DOHH2 (cell line): ENCODE measurements at regions not wholly inside any gene's neighbourhood (a gene's known extent, or its start where the extent isn't known, plus 50 kb on each side); places are given as distances from the start of the nearest gene placed in this dataset.

Experiments used
- H3F3A ChIP-seq: fragments of 200-600 bp; sonication (generic), shearing (Covaris generic); 2 replicates; pipeline ENCODE4 v1.6.0; 2016; ENCODE audit warnings: antibody characterized with exemption, mild to moderate bottlenecking; ENCODE audit not compliant: control insufficient read depth, insufficient read depth
- H3K27ac ChIP-seq: fragments of 200-600 bp; sonication (generic); 2 replicates; pipeline ENCODE4 v1.5.1; 2014; ENCODE audit warnings: low read depth, mild to moderate bottlenecking, low read length, moderate library complexity
- H3K27me3 ChIP-seq: fragments of 200-600 bp; sonication (generic); 2 replicates; pipeline ENCODE4 v1.6.1; 2014; ENCODE audit warnings: mild to moderate bottlenecking, low read length, mixed read lengths; ENCODE audit not compliant: control insufficient read depth
- H3K36me3 ChIP-seq: fragments of 200-600 bp; sonication (generic); 2 replicates; pipeline ENCODE4 v1.6.1; 2014; ENCODE audit warnings: mild to moderate bottlenecking, low read length, moderate library complexity, mixed read lengths; ENCODE audit not compliant: control insufficient read depth
- H3K4me1 ChIP-seq: fragments of 200-600 bp; sonication (generic); 2 replicates; pipeline ENCODE4 v1.6.1; 2014; ENCODE audit warnings: mild to moderate bottlenecking, low read length, mixed read lengths; ENCODE audit not compliant: control insufficient read depth
- H3K4me2 ChIP-seq: fragments of 200-600 bp; sonication (generic); 2 replicates; pipeline ENCODE4 v1.6.0; 2014; ENCODE audit warnings: mild to moderate bottlenecking, low read length, moderate library complexity
- H3K4me3 ChIP-seq: fragments of 200-600 bp; sonication (generic); 2 replicates; pipeline ENCODE4 v1.5.1; 2014; ENCODE audit warnings: mild to moderate bottlenecking, low read length, mixed read lengths
- H3K79me2 ChIP-seq: fragments of 200-600 bp; sonication (generic); 2 replicates; pipeline ENCODE4 v1.6.1; 2014; ENCODE audit warnings: mild to moderate bottlenecking, low read length, mixed read lengths; ENCODE audit not compliant: control insufficient read depth
- H3K9me2 ChIP-seq: fragments of 200-600 bp; sonication (generic); replicated peaks from 2 replicates; pipeline ENCODE4 v1.6.1; 2014; ENCODE audit warnings: mild to moderate bottlenecking, low read length, mixed read lengths; ENCODE audit not compliant: control insufficient read depth
- H3K9me3 ChIP-seq: fragments of 200-600 bp; sonication (generic); 2 replicates; pipeline ENCODE4 v1.6.1; 2014; ENCODE audit warnings: antibody characterized with exemption, low read length, mixed read lengths; ENCODE audit not compliant: control insufficient read depth, insufficient read depth
- H4K20me1 ChIP-seq: fragments of 200-600 bp; sonication (generic); 2 replicates; pipeline ENCODE4 v1.6.0; 2014; ENCODE audit warnings: low read depth, mild to moderate bottlenecking, antibody characterized with exemption, low read length, moderate library complexity; ENCODE audit not compliant: control insufficient read depth, insufficient read depth
- CTCF ChIP-seq: fragments of 200-600 bp; sonication (generic); IDR thresholded peaks from one replicate; pipeline ENCODE4 v1.5.1; 2014; ENCODE audit warnings: antibody characterized with exemption, mild to moderate bottlenecking, low read depth, low read length; ENCODE audit not compliant: poor library complexity, severe bottlenecking
- EZH2phosphoT487 ChIP-seq: fragments of 200-600 bp; sonication (generic); IDR thresholded peaks from 2 replicates; pipeline ENCODE4 v1.6.1; 2017; ENCODE audit warnings: borderline replicate concordance, mild to moderate bottlenecking, antibody characterized with exemption, low read length, moderate library complexity, mixed read lengths

DNA sequence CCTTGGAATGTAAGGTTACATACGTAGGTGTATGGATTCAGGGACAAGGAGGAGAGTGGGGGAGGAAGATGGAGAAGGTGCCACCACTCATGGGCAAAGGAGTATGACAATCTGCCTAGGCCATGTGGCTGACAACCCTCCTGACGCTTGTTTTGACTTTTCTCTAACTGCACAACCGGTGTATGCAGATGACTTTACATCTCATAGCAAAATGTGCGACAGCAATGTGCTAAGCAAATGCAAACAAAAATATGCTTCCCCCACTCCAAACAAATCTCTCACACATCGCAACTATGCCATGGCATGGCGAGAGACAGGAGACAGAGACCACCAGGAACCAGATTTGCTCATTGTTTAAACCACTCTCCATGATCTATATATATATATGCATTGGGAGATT lies 191.8 kb downstream of the BLID start:
- Histone ChIP-seq H3K27me3 (no peaks in the 10 kb centered on the region), H3K4me2 (no peak overlapping the region), H3K4me3 (no peak overlapping the region), H3K4me1 (no peaks in the 10 kb centered on the region), H3K9me2 (no peaks in the 10 kb centered on the region), H3K36me3 (no peaks in the 10 kb centered on the region), H3F3A (no peaks in the 10 kb centered on the region), H3K27ac (no peak overlapping the region), H4K20me1 (no peaks in the 10 kb centered on the region), H3K79me2 (no peaks in the 10 kb centered on the region), H3K9me3 (no peaks in the 10 kb centered on the region)
- TF ChIP-seq CTCF (no peak), EZH2phosphoT487 (no peak)

GRCh38 chr11:121917482-121917881 lies 198.5 kb downstream of the BLID start:
- H4K20me1 ChIP-seq = no peaks in the 10 kb centered on the region
- H3K4me1 ChIP-seq = no peaks in the 10 kb centered on the region
- no peaks in the 10 kb centered on the region for H3F3A ChIP-seq
- H3K27me3 ChIP-seq = no peaks in the 10 kb centered on the region
- H3K36me3 ChIP-seq = no peaks in the 10 kb centered on the region
- H3K9me2 ChIP-seq = no peaks in the 10 kb centered on the region
- H3K4me3 ChIP-seq = no peak overlapping the region
- no peak overlapping the region for H3K27ac ChIP-seq
- no peak overlapping the region for H3K4me2 ChIP-seq
- TF ChIP-seq EZH2phosphoT487 (no peak), CTCF (no peak)
- no peaks in the 10 kb centered on the region for H3K79me2 ChIP-seq
- no peaks in the 10 kb centered on the region for H3K9me3 ChIP-seq

DNA sequence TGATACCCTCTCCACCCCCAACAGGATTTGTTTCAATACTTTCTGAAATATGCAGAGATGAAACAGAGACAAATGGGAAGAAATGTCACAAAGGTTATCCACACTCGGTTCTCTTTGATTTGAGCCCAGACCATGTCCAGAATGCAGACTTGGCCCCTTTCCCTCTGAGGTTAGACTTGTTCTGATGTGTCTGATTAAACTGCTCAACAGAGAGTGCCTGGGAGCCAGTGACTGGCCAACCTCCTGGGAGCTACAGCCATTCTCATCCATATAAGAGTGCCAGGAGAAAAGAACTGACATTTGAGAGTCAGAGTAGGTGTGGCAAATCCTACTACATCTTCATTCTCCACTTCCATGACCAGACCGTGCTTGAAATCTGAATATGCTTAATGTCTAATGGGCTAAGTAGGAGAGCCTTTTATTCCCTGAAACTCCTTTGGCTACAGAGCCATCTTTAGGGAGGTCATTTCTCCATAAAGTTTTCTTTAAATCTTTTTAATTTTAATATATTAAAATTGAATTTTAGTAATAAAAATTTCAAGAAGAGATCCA lies 201.4 kb downstream of the BLID start:
- Histone ChIP-seq H3K4me3 (no peak overlapping the region), H3K27ac (no peak overlapping the region), H3K9me3 (no peaks in the 10 kb centered on the region), H3K4me1 (no peaks in the 10 kb centered on the region), H3F3A (no peaks in the 10 kb centered on the region), H3K9me2 (no peaks in the 10 kb centered on the region), H4K20me1 (no peaks in the 10 kb centered on the region), H3K4me2 (no peak overlapping the region), H3K79me2 (no peaks in the 10 kb centered on the region), H3K36me3 (no peaks in the 10 kb centered on the region), H3K27me3 (no peaks in the 10 kb centered on the region)
- TF ChIP-seq EZH2phosphoT487 = no peak
- TF ChIP-seq CTCF = no peak

- no peak overlapping the region for H3K27ac ChIP-seq
- no peaks in the 10 kb centered on the region for H3K79me2 ChIP-seq
- peaks cover 4% of the 10 kb centered on the region for H3K4me1 ChIP-seq
- no peaks in the 10 kb centered on the region for H3F3A ChIP-seq
- H3K27me3 ChIP-seq = no peaks in the 10 kb centered on the region
- no peaks in the 10 kb centered on the region for H3K9me3 ChIP-seq
- no peak overlapping the region for H3K4me3 ChIP-seq
- no peaks in the 10 kb centered on the region for H3K9me2 ChIP-seq
- H3K4me2 ChIP-seq = no peak overlapping the region
- no peaks in the 10 kb centered on the region for H4K20me1 ChIP-seq
- H3K36me3 ChIP-seq = no peaks in the 10 kb centered on the region
- TF ChIP-seq CTCF = no peak
- TF ChIP-seq EZH2phosphoT487 = no peak
Observed at GRCh38 chr11:121909596-121909995, 206.4 kb downstream of the BLID start.
